ENCODE measurements at regions not wholly inside any gene's neighbourhood (a gene's known extent, or its start where the extent isn't known, plus 50 kb on each side); places are given as distances from the start of the nearest gene placed in this dataset.

- Histone ChIP-seq H3K9me3 (ENCODE audit: low read length) (no peaks in the 10 kb centered on the region), H3K4me2 (ENCODE audit: low read length) (no peak overlapping the region), H2AFZ (ENCODE audit: low read depth, low read length) (no peak overlapping the region), H3K4me3 (ENCODE audit: low read length) (no peak overlapping the region), H3F3A (ENCODE audit: insufficient read depth, low read length, poor library complexity, severe bottlenecking) (no peaks in the 10 kb centered on the region), H3K79me2 (replicated peaks; ENCODE audit: insufficient read depth, low read length) (no peaks in the 10 kb centered on the region), H3K27ac (ENCODE audit: low read length) (no peak overlapping the region), H4K20me1 (ENCODE audit: insufficient read depth) (no peaks in the 10 kb centered on the region), H3K27me3 (ENCODE audit: insufficient read depth, low read depth, low read length) (no peaks in the 10 kb centered on the region), H3K36me3 (ENCODE audit: insufficient read depth, low read length) (no peaks in the 10 kb centered on the region), H3K9ac (ENCODE audit: low read length) (no peak overlapping the region), H3K9me2 (ENCODE audit: insufficient read depth, low read length) (no peaks in the 10 kb centered on the region)
- no peak for TF ChIP-seq POLR2AphosphoS5 (IDR thresholded peaks at IDR 0.05)
- TF ChIP-seq EP300 (conservative IDR thresholded peaks at IDR 0.05; ENCODE audit: poor library complexity, severe bottlenecking): no peak
- TF ChIP-seq TAF1 (IDR thresholded peaks at IDR 0.05; ENCODE audit: low read depth): no peak
- TF ChIP-seq, protein P1, sequence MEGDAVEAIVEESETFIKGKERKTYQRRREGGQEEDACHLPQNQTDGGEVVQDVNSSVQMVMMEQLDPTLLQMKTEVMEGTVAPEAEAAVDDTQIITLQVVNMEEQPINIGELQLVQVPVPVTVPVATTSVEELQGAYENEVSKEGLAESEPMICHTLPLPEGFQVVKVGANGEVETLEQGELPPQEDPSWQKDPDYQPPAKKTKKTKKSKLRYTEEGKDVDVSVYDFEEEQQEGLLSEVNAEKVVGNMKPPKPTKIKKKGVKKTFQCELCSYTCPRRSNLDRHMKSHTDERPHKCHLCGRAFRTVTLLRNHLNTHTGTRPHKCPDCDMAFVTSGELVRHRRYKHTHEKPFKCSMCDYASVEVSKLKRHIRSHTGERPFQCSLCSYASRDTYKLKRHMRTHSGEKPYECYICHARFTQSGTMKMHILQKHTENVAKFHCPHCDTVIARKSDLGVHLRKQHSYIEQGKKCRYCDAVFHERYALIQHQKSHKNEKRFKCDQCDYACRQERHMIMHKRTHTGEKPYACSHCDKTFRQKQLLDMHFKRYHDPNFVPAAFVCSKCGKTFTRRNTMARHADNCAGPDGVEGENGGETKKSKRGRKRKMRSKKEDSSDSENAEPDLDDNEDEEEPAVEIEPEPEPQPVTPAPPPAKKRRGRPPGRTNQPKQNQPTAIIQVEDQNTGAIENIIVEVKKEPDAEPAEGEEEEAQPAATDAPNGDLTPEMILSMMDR (IDR thresholded peaks at IDR 0.05; ENCODE audit: poor library complexity, severe bottlenecking): no peak
- TF ChIP-seq REST (IDR thresholded peaks at IDR 0.05; ENCODE audit: borderline replicate concordance): no peak
- TF ChIP-seq MXI1 (conservative IDR thresholded peaks at IDR 0.05; ENCODE audit: poor library complexity, severe bottlenecking): no peak
- TF ChIP-seq RAD21 (conservative IDR thresholded peaks at IDR 0.05): no peak
These were observed 157.7 kb upstream of the COL1A2 start for GRCh38 chr7:94236960-94237359.

DNA sequence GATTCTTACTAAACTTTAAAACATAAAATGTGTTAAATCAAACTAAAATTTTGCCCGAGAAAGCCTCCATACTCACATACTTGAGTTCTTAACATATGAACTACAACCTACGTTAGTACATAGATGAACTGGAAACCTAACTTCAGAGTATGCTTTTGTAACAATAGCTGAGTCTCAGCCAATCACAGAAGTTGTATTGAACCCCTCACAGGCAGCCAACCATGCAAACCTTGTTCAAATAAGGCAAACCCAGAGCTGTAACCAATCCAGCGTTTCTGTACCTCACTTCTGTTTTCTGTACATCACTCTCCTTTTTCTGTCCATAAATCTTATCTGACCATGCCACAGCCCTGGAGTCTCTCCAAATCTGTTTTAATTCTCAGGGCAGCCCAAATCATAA, 157.3 kb upstream of the COL1A2 start:
- TF ChIP-seq, protein P1 (IDR thresholded peaks at IDR 0.05; ENCODE audit: poor library complexity, severe bottlenecking): no peak
- TF ChIP-seq RAD21 (conservative IDR thresholded peaks at IDR 0.05): no peak
- no peak for TF ChIP-seq SMC3 (conservative IDR thresholded peaks at IDR 0.05; ENCODE audit: poor library complexity)
- no peak for TF ChIP-seq MXI1 (conservative IDR thresholded peaks at IDR 0.05; ENCODE audit: poor library complexity, severe bottlenecking)
- TF ChIP-seq TAF1 (IDR thresholded peaks at IDR 0.05; ENCODE audit: low read depth): no peak
- no peak for TF ChIP-seq POLR2AphosphoS5 (IDR thresholded peaks at IDR 0.05)
- TF ChIP-seq EZH2 (IDR thresholded peaks at IDR 0.05; ENCODE audit: borderline replicate concordance, insufficient read depth, low read length, poor library complexity, severe bottlenecking): no peak
- no peak for TF ChIP-seq EP300 (conservative IDR thresholded peaks at IDR 0.05; ENCODE audit: poor library complexity, severe bottlenecking)
- no peak for TF ChIP-seq REST (IDR thresholded peaks at IDR 0.05; ENCODE audit: borderline replicate concordance)
- Histone ChIP-seq H3F3A (ENCODE audit: insufficient read depth, low read length, poor library complexity, severe bottlenecking) (no peaks in the 10 kb centered on the region), H3K27ac (ENCODE audit: low read length) (no peak overlapping the region), H3K9ac (ENCODE audit: low read length) (no peak overlapping the region), H3K4me2 (ENCODE audit: low read length) (no peak overlapping the region), H2AFZ (ENCODE audit: low read depth, low read length) (no peak overlapping the region), H3K79me2 (replicated peaks; ENCODE audit: insufficient read depth, low read length) (no peaks in the 10 kb centered on the region), H3K27me3 (ENCODE audit: insufficient read depth, low read depth, low read length) (no peaks in the 10 kb centered on the region), H4K20me1 (ENCODE audit: insufficient read depth) (no peaks in the 10 kb centered on the region), H3K9me3 (ENCODE audit: low read length) (no peaks in the 10 kb centered on the region), H3K4me3 (ENCODE audit: low read length) (no peak overlapping the region), H3K9me2 (ENCODE audit: insufficient read depth, low read length) (no peaks in the 10 kb centered on the region), H3K36me3 (ENCODE audit: insufficient read depth, low read length) (no peaks in the 10 kb centered on the region)
